HuH-7 (cell line): ENCODE measurements at regions not wholly inside any gene's neighbourhood (a gene's known extent, or its start where the extent isn't known, plus 50 kb on each side); places are given as distances from the start of the nearest gene placed in this dataset.

Source experiments
- DNase-seq: peaks from one replicate; pipeline ENCODE4 v3.0.0; 2011; ENCODE audit warnings: low spot score

GRCh38 chr1:170271430-170272161, 125.8 kb downstream of the NTMT2 start:
- no peak for DNase-seq

GRCh38 chr1:170273291-170274130, 127.8 kb downstream of the NTMT2 start:
- DNase-seq, result no peak

GRCh38 chr1:170274131-170274501, 128.4 kb downstream of the NTMT2 start:
- DNase-seq, result no peak

DNA sequence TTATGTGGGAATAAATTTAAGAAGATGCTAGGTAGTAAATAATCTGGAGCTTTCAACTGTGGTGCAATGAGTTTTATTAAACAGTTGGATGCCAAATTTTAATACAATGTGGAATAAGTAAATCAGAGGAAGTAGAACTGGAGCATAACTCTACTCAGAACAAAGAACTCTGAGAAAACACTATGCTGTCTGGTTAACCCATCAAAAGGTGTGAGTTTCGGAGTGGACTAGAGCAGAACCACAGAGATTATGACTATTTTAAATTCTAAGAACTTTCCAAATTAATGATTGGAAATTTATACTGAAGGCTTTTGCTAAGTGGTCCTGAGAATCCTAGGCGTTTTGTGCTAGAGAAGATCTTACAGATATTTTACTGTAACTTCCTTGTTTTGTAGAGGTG, 132.2 kb downstream of the NTMT2 start:
- no peak for DNase-seq

DNA sequence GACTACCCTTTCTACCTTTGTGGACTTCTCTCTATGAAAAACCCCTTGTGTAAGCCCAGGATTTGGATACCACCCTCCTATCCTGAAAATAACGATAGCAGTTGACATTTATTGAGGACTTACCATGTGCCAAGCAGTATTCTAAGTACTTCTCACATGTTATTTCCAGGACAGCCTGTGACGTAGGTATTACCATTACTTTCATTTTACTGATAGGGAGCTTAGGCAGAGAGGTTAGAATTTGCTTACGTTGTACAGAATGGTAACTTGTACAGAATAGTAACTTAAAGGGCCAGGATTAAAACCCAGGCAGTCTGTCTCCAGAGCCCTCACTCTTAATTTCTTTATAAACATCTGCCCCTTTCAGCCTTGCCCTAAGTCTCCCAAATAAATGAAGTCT, 138.3 kb downstream of the NTMT2 start:
- DNase-seq, result no peak

DNA sequence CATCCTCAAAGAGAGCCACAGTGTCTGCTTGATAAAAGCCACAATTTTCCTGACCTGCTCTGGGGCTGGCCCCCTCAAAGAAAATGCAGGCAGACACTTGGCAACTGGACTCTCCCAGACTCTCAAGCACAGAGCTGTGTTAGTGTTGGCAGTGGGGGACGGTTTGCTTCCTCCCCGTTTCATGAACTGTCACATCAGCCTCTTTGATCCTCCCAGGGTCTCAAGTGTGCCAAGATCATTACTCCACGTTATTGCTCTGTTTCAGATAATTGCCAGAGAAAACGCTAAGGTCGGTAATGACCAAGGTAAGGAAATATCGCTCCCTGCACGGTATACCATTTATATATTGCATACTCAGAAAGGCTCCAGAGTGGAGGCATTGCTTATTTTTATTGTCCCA, 138.8 kb downstream of the NTMT2 start:
- DNase-seq, result no peak

GRCh38 chr1:170284951-170285350, 139.2 kb downstream of the NTMT2 start:
- no peak for DNase-seq

DNA sequence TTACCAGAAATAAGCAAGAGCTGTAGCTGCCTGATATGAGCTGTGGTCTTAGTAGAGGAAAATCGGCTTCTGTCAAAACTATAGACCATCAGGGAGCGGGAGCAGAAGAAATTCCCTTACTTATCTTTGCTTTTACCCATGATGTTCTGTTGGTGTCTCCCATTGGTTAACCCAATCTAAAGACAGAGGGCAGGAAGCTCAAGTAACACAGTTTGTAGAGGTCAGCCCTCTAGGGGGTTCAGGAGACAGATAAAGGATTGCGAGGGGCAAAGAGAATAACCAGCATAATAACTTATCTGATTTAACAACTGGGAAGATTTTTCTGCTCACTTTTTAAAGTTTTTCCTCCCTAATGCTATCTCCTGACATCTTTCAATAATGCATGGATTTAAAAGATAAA, 142.4 kb downstream of the NTMT2 start:
- no peak for DNase-seq

DNA sequence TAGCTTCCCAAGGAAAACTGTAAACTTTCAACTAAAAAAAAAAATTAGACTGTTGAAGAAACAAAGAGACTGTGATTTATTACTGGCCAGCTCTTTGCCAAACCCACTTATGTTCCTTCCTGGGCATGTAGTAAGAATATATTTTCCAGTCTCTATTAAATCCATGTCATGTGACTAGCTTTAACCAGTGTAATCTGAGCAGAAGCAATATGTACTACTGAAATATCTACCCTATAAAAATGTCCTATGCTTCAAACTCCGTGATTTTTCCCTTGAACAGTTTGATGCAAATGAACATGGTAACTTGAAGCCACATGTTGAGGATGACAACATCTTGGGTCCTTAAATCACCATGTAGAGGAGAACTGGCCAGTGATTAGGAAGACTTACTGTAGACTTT, 144.5 kb downstream of the NTMT2 start:
- no peak for DNase-seq

GRCh38 chr1:170290991-170291390, 145.2 kb downstream of the NTMT2 start:
- no peak for DNase-seq

GRCh38 chr1:170291516-170291915, 145.8 kb downstream of the NTMT2 start:
- no peak for DNase-seq

DNA sequence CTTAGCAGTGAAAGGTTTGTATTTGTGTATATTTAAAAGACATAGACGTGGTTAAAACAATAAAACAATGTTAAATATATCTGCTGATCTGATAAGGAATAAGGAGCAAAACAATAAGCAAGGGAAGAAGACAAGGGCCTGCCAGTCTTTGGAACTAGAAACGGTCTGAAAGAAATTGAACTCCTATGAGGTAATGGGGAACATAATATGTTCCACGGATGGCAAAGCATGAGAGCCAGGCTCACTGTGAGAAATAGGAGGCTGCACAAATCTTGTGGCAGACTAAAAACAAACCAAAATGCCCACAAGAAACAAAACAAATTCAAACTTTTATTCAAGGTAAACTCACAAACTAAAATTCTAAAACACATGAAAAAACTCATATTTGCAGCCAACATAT, 150.5 kb downstream of the NTMT2 start:
- DNase-seq, result no peak

DNA sequence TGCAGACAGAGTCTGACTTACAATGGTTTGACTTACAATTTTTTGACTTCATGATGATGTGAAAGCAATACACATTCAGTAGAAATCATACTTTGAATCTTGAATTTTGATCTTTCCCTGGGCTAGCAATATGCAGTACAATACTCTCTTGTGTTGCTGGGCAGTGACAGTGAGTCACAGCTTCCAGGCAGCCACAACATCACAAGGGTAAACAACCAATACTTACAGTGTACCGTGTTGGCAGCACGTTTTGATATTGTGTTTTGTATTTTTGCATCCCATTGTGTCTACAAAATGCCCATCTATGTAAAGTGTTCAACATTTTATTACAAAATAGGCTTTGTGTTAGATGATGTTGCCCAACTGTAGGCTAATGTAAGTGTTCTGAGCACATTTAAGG, 150.9 kb downstream of the NTMT2 start:
- DNase-seq, result no peak

DNA sequence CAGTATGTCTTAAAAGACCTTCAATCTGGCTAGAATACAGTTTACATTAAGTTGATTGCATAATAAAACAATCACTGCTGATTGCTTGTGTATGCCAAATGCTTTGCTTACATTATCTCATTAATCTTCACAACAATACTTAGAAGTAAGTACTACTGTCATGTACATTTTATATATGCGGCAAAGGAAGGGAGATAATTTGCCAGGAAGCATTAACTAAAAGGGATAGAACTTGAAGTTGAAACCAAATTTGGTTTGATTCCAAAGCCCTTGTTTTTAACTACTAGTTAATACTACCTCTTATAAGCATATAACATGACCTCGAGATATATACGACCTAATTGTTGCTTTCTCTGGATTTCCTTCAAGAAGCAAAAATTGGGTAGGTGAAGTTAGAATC, 155.8 kb downstream of the NTMT2 start:
- DNase-seq, result no peak

- no peak for DNase-seq
These were observed 157.3 kb downstream of the NTMT2 start for GRCh38 chr1:170303034-170303433.

DNA sequence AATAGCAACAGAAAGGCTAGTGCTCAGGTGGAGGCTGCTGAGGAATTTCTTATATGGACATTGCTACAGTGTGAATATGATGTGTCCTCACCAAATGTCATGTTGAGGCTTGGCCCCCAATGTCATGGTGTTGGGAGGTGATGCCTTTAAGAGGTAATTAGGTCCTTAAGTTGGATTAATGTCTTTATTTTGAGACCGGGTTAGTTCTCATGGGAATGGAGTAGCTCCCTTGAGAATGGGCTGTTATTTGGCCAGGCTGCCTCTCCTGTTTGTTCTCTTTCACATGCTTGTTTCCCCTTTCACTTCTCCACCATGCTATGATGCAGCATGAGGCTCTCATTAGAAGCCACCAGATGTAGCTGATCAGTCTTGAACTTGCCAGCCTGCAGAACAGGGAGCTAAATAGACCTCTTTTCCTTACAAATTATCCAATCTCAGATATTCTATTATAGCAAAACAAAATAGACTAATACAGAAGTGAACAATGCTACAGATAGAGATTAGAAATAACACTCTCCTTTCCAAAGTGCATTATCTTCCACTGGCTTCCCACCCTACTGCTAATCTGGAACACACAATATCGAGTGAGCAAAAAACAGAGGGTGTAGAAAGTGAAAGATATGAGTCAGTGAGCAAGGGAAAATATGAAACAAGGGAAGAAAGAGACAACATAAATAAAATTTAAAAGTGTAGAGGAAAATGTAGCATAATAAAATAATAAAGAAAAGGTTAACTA, 160.2 kb downstream of the NTMT2 start:
- DNase-seq, result no peak

DNA sequence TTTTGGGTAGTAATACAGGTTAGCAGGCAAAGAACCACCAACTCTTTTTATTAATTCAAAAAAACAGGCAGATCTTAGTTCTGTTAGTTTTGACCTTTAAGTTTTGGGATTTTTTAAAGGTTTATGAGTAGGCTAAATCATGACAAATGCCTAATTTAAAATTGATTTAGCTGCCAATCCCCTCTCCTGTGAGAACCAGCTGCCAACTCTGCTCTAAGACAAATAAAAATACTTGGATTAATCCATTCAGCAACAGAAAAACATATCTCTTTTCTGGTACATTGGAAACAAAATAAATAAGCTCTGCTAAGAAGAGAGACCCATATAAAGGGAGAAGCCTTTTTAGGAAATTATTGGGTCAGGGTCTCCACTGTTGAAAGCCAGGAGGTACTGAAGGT, 160.8 kb downstream of the NTMT2 start:
- DNase-seq, result no peak

DNA sequence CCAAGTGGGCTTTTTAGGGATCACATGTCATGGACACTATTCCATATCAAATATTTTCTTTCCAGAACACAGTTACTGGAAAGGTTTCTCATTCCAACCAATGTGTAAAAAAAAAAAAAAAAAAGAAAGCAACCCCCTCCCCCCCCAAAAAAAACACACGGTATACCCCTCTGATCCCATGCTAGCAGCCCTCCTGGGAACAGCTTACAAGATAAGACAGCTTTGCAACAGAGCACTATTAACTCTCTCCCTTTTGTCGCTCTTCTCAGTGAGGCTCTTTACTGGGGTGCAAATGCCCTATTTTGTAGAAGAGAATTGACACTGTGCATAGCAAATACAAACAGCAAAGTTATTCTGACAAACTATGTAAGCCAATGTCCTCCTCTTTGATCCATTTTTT, 161.2 kb downstream of the NTMT2 start:
- DNase-seq, result no peak

- DNase-seq, result no peak
These were observed 161.7 kb downstream of the NTMT2 start for GRCh38 chr1:170307426-170307825.

DNA sequence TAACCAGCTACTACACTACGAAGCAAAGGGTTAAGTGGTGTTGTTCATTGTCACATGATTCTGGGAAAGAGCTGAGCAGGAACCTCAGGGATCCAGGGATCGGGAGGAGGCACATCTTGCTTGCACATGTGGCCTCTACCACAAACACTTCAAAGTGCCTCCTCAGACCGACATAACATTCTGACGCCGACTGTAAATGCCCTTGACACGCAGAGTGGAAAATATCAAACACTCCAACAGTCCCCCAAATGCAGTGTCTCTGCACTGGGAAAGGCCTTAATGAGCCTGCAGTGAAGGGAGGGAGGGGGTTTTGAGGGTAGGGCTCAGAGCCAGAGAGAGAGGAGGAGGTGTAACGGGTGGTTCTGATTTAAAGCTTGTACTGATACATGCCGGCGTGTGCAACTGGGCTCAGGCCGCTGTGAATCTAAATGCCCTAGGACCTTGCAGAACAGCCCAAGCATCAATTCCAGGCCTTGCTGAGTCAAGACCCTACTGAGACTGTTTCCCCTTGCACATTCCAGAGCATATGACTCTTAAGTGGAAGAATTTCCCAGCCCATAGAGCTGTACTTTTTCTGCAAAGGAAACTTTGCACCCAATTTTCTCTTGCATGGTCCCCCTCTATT, 163.7 kb downstream of the NTMT2 start:
- DNase-seq, result no peak

GRCh38 chr1:170310014-170310405, 164.3 kb downstream of the NTMT2 start:
- DNase-seq, result no peak

DNA sequence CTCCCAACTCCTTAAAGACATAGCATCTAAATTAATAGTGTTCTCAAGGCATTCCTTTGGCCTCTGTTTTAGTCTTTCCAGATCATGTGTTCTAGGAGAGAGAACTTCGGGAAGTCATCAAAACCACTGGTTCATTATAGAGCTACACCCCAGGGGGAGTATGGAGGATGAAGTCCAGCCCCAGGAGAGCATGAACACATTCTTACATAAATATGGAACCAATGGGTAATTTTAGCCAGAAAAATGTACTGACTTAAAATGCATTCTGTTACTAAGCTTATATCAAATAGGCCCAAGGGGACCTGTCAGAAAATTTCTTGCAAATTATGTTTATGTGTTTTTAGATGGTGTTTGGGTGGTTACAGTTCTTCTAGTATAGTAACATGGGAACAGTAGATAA, 165.2 kb downstream of the NTMT2 start:
- DNase-seq, result no peak

- no peak for DNase-seq
These were observed 167.5 kb downstream of the NTMT2 start for GRCh38 chr1:170313306-170313705.
